ENCODE measurements at regions not wholly inside any gene's neighbourhood (a gene's known extent, or its start where the extent isn't known, plus 50 kb on each side); places are given as distances from the start of the nearest gene placed in this dataset.

- TF ChIP-seq ZNF609 (CRISPR knock-in tag; IDR thresholded peaks at IDR 0.05; ENCODE audit: borderline replicate concordance) (no peak), SIN3B (IDR thresholded peaks at IDR 0.05; ENCODE audit: low read depth) (no peak), KDM1A (IDR thresholded peaks at IDR 0.05) (no peak)
These were observed 502.7 kb downstream of the NUF2 start (continued) for GRCh38 chr1:163824490-163824889.

- no peak for DNase-seq (ENCODE audit: extremely low read depth in 1 of 4, low spot score in 3 of 4)
- in situ Hi-C loops (cut with MboI): no loop called here
- no peak for ATAC-seq
- Histone ChIP-seq H3K4me2 (ENCODE audit: insufficient read depth, low read length) (no peak overlapping the region), H3K27me3 (ENCODE audit: control insufficient read depth in 2 of 2, insufficient read depth in 2 of 2, low read length in 2 of 2) (no peaks in the 10 kb centered on the region), H4K20me1 (replicated peaks; ENCODE audit: control insufficient read depth, insufficient read depth, low read length) (no peaks in the 10 kb centered on the region), H3K36me3 (ENCODE audit: control insufficient read depth, insufficient read depth, low read length) (no peaks in the 10 kb centered on the region), H3K79me2 (ENCODE audit: control insufficient read depth, insufficient read depth, low read length) (no peaks in the 10 kb centered on the region), H3K27ac (ENCODE audit: extremely low read depth, low read depth, low read length) (no peak overlapping the region), H2AFZ (ENCODE audit: low read depth, low read length) (no peak overlapping the region), H3K4me3 (no peak overlapping the region), H3K4me1 (replicated peaks in 1 of 2; ENCODE audit: control insufficient read depth in 2 of 2, insufficient read depth in 2 of 2, low read length in 2 of 2) (no peaks in the 10 kb centered on the region), H3K9me1 (ENCODE audit: control insufficient read depth, insufficient read depth, low read length) (no peaks in the 10 kb centered on the region), H3K9ac (ENCODE audit: insufficient read depth in 1 of 2, low read depth in 2 of 2, low read length in 2 of 2) (no peak overlapping the region), H3K9me3 (replicated peaks; ENCODE audit: control insufficient read depth, insufficient read depth, low read depth, low read length) (peaks cover 4% of the 10 kb centered on the region)
- ChIA-PET CTCF (ENCODE audit: low intra/inter-chr PET ratio) (no interaction called here), POLR2A (no interaction called here)
- no TSS peak for BruUV-seq (replicated peaks)
- intact Hi-C loops (cut with micrococcal nuclease): no loop called here
- WGBS (ENCODE audit: insufficient coverage, low coverage, missing lambda C conversion rate): 4% methylated on average over 3 of the region's 3 CpGs
- FAIRE-seq: no peak
- TF ChIP-seq FOXP4 (CRISPR knock-in tag; IDR thresholded peaks at IDR 0.05; ENCODE audit: borderline replicate concordance) (no peak), CC2D1A (IDR thresholded peaks at IDR 0.05) (no peak), RBM15 (IDR thresholded peaks at IDR 0.05; ENCODE audit: insufficient read depth, low read length) (no peak), CREB3L1 (IDR thresholded peaks at IDR 0.05; ENCODE audit: borderline replicate concordance, low read depth) (no peak), SREBF1 (IDR thresholded peaks at IDR 0.05; ENCODE audit: borderline replicate concordance, low read depth, low read length) (no peak), SRSF1 (IDR thresholded peaks at IDR 0.05; ENCODE audit: low read depth, low read length) (no peak), ZNF121 (CRISPR knock-in tag; conservative IDR thresholded peaks at IDR 0.05) (no peak), GTF2A2 (tag; IDR thresholded peaks at IDR 0.05) (no peak)
These were observed 504.7 kb downstream of the NUF2 start for GRCh38 chr1:163826500-163826899.

Measured in K562 (cell line).